H9 (cell line): ENCODE measurements at regions not wholly inside any gene's neighbourhood (a gene's known extent, or its start where the extent isn't known, plus 50 kb on each side); places are given as distances from the start of the nearest gene placed in this dataset.

Experiments used
- DNase-seq: peaks from one replicate; pipeline ENCODE4 v3.0.0-alpha.2; 2017
- H2AFZ ChIP-seq: one replicate; pipeline ENCODE4 v1.6.1; 2013; ENCODE audit warnings: mild to moderate bottlenecking, low read length, control low read depth, moderate library complexity
- H2AK5ac ChIP-seq: 2 replicates; pipeline ENCODE4 v1.6.1; 2013; ENCODE audit warnings: low read length, control low read depth, mixed read lengths; ENCODE audit not compliant: insufficient read length
- H2BK120ac ChIP-seq: one replicate; pipeline ENCODE4 v1.6.1; 2013; ENCODE audit warnings: low read depth, mild to moderate bottlenecking, low read length, control low read depth, inconsistent platforms; ENCODE audit not compliant: poor library complexity, severe bottlenecking
- H2BK12ac ChIP-seq: 2 replicates; pipeline ENCODE4 v1.6.1; 2013; ENCODE audit warnings: low read length, control low read depth, mixed read lengths, low read depth; ENCODE audit not compliant: insufficient read length
- H2BK15ac ChIP-seq: 2 replicates; pipeline ENCODE4 v1.6.1; 2013; ENCODE audit warnings: low read depth, low read length, control low read depth
- H2BK20ac ChIP-seq: one replicate; pipeline ENCODE4 v1.6.1; 2013; ENCODE audit warnings: low read depth, mild to moderate bottlenecking, low read length, control low read depth, inconsistent platforms; ENCODE audit not compliant: poor library complexity, severe bottlenecking
- H2BK5ac ChIP-seq: 2 replicates; pipeline ENCODE4 v1.6.1; 2013; ENCODE audit warnings: low read length, control low read depth, mixed read lengths; ENCODE audit not compliant: insufficient read length
- H3K14ac ChIP-seq: 2 replicates; pipeline ENCODE4 v1.6.1; 2013; ENCODE audit warnings: low read length, control low read depth; ENCODE audit not compliant: insufficient read depth
- H3K18ac ChIP-seq: 2 replicates; pipeline ENCODE4 v1.6.1; 2013; ENCODE audit warnings: low read depth, mild to moderate bottlenecking, mixed read lengths, low read length, control low read depth; ENCODE audit not compliant: insufficient read length
- H3K23ac ChIP-seq: 2 replicates; pipeline ENCODE4 v1.6.1; 2013; ENCODE audit warnings: low read length, control low read depth, mixed read lengths, low read depth; ENCODE audit not compliant: insufficient read length
- H3K23me2 ChIP-seq: 2 replicates; pipeline ENCODE4 v1.6.1; 2013; ENCODE audit warnings: low read depth, mild to moderate bottlenecking, mixed read lengths, low read length, control low read depth; ENCODE audit not compliant: insufficient read length, poor library complexity, severe bottlenecking
- H3K27ac ChIP-seq: 2 replicates; pipeline ENCODE4 v1.5.1; 2013; ENCODE audit warnings: low read length, control low read depth, mixed read lengths, low read depth; ENCODE audit not compliant: insufficient read length
- H3K27me3 ChIP-seq: 2 replicates; pipeline ENCODE4 v1.6.1; 2013; ENCODE audit warnings: low read length, control low read depth, inconsistent platforms; ENCODE audit not compliant: insufficient read depth
- H3K4ac ChIP-seq: 2 replicates; pipeline ENCODE4 v1.6.1; 2013; ENCODE audit warnings: low read depth, mild to moderate bottlenecking, control low read depth, inconsistent platforms, low read length, moderate library complexity
- H3K4me1 ChIP-seq: 2 replicates; pipeline ENCODE4 v1.6.1; 2013; ENCODE audit warnings: low read length, control low read depth, inconsistent platforms; ENCODE audit not compliant: insufficient read depth
- H3K4me2 ChIP-seq: 2 replicates; pipeline ENCODE4 v1.6.1; 2013; ENCODE audit warnings: low read length, control low read depth, mixed read lengths; ENCODE audit not compliant: insufficient read length, insufficient read depth
- H3K56ac ChIP-seq: 2 replicates; pipeline ENCODE4 v1.6.1; 2013; ENCODE audit warnings: low read depth, mild to moderate bottlenecking, mixed read lengths, low read length, control low read depth; ENCODE audit not compliant: insufficient read length
- H3K79me1 ChIP-seq: 2 replicates; pipeline ENCODE4 v1.6.1; 2013; ENCODE audit warnings: low read depth, mild to moderate bottlenecking, moderate library complexity, low read length, control low read depth, inconsistent platforms; ENCODE audit not compliant: insufficient read depth, poor library complexity, severe bottlenecking
- H3K79me2 ChIP-seq: 2 replicates; pipeline ENCODE4 v1.6.1; 2013; ENCODE audit warnings: low read length, control low read depth, inconsistent platforms; ENCODE audit not compliant: insufficient read depth
- H3K9ac ChIP-seq: 2 replicates; pipeline ENCODE4 v1.6.1; 2013; ENCODE audit warnings: low read length, control low read depth, mixed read lengths; ENCODE audit not compliant: insufficient read length; ENCODE audit errors: extremely low read depth
- H3K9me3 ChIP-seq: one replicate; pipeline ENCODE4 v1.6.1; 2013; ENCODE audit warnings: low read depth, low read length, inconsistent platforms; ENCODE audit not compliant: control insufficient read depth
- H3T11ph ChIP-seq: one replicate; pipeline ENCODE4 v1.6.1; 2013; ENCODE audit warnings: mild to moderate bottlenecking, low read length, control low read depth, inconsistent platforms
- H4K20me1 ChIP-seq: one replicate; pipeline ENCODE4 v1.6.1; 2013; ENCODE audit not compliant: control insufficient read depth, insufficient read length, insufficient read depth
- H4K5ac ChIP-seq: 2 replicates; pipeline ENCODE4 v1.6.1; 2013; ENCODE audit warnings: low read depth, mild to moderate bottlenecking, mixed read lengths, low read length, control low read depth; ENCODE audit not compliant: insufficient read length
- H4K8ac ChIP-seq: replicated peaks from 2 replicates; pipeline ENCODE4 v1.6.1; 2013; ENCODE audit warnings: low read length, control low read depth, mixed read lengths, low read depth; ENCODE audit not compliant: insufficient read length
- H4K91ac ChIP-seq: 2 replicates; pipeline ENCODE4 v1.6.1; 2013; ENCODE audit warnings: low read depth, mild to moderate bottlenecking, moderate library complexity, mixed read lengths, low read length, control low read depth; ENCODE audit not compliant: insufficient read length
- H3K27ac Mint-ChIP-seq, 3 experiments: 2 replicates in 2 of 3; 3 replicates in 1 of 3; pipeline ENCODE4 v1.8.0; 2020 to 2021; ENCODE audit warnings: mixed read lengths in 3 of 3, mild to moderate bottlenecking in 1 of 3, moderate library complexity in 1 of 3
- H3K27me3 Mint-ChIP-seq: 2 replicates; pipeline ENCODE4 v1.8.0; 2021; ENCODE audit warnings: low read depth, mild to moderate bottlenecking, moderate library complexity, mixed read lengths
- H3K36me3 Mint-ChIP-seq, 3 experiments: 2 replicates in 2 of 3; 3 replicates in 1 of 3; pipeline ENCODE4 v1.8.0; 2020 to 2021; ENCODE audit warnings: low read depth in 3 of 3, mixed read lengths in 3 of 3; ENCODE audit not compliant: insufficient read depth in 1 of 3
- H3K4me1 Mint-ChIP-seq, 2 experiments: 2 replicates each; pipeline ENCODE4 v1.8.0; 2020; ENCODE audit warnings: mixed read lengths in 2 of 2
- H3K4me3 Mint-ChIP-seq, 2 experiments: 2 replicates in 1 of 2; 3 replicates in 1 of 2; pipeline ENCODE4 v1.8.0; 2020 to 2021; ENCODE audit warnings: mild to moderate bottlenecking in 2 of 2, mixed read lengths in 2 of 2, moderate library complexity in 1 of 2
- H3K9me3 Mint-ChIP-seq, 2 experiments: 2 replicates in 1 of 2; 3 replicates in 1 of 2; pipeline ENCODE4 v1.8.0; 2020; ENCODE audit warnings: mild to moderate bottlenecking in 2 of 2, mixed read lengths in 2 of 2, moderate library complexity in 1 of 2
- WGBS: extraction: QIAGEN DNeasy Blood & Tissue Kit; methylation state at CpG from one replicate; pipeline ENCODE4 v1.1.7; 2013; ENCODE audit warnings: missing lambda C conversion rate, low lambda C conversion rate, mixed read lengths; ENCODE audit not compliant: insufficient read length; ENCODE audit errors: extremely low coverage; 5-methylcytosine and 5-hydroxymethylcytosine counted together
- TF ChIP-seq, protein P1 (sequence below): fragments of 200-600 bp; sonication (generic); conservative IDR thresholded peaks from 3 replicates; pipeline ENCODE4 v1.8.0; 2021; ENCODE audit warnings: antibody characterized with exemption, mild to moderate bottlenecking

GRCh38 chr20:47860049-47860830 is 75.0 kb upstream of the SULF2 start:
- H3K9ac ChIP-seq, result no peak overlapping the region

More at GRCh38 chr20:47860049-47860830, 75.0 kb upstream of the SULF2 start:
- peaks cover 12 to 25% of the 10 kb centered on the region in 2 experiments for H3K9me3 Mint-ChIP-seq
- Histone ChIP-seq H3K4me2 (no peak overlapping the region), H2AK5ac (no peak overlapping the region), H3K27me3 (no peaks in the 10 kb centered on the region), H2BK120ac (no peak overlapping the region), H3K4me1 (no peaks in the 10 kb centered on the region), H4K8ac (no peak overlapping the region), H3K4ac (no peak overlapping the region), H3K27ac (no peak overlapping the region), H2BK15ac (no peak overlapping the region), H3K9me3 (no peaks in the 10 kb centered on the region), H2BK5ac (no peak overlapping the region), H3T11ph (no peak overlapping the region), H3K18ac (no peak overlapping the region), H3K14ac (no peak overlapping the region), H3K79me1 (no peaks in the 10 kb centered on the region), H4K20me1 (no peaks in the 10 kb centered on the region), H2AFZ (no peak overlapping the region), H3K23ac (no peak overlapping the region), H2BK12ac (no peak overlapping the region), H3K23me2 (no peaks in the 10 kb centered on the region), H3K79me2 (no peaks in the 10 kb centered on the region), H2BK20ac (no peak overlapping the region), H4K91ac (no peak overlapping the region), H4K5ac (no peak overlapping the region), H3K56ac (no peak overlapping the region)
- peaks cover 0 to 14% (median 4%) of the 10 kb centered on the region in 3 experiments; a peak in 4 of 7 replicates for H3K36me3 Mint-ChIP-seq
- peaks cover 12 to 16% of the 10 kb centered on the region in 2 experiments for H3K4me1 Mint-ChIP-seq
- H3K4me3 Mint-ChIP-seq, result no peak overlapping the region
- TF ChIP-seq, protein P1, sequence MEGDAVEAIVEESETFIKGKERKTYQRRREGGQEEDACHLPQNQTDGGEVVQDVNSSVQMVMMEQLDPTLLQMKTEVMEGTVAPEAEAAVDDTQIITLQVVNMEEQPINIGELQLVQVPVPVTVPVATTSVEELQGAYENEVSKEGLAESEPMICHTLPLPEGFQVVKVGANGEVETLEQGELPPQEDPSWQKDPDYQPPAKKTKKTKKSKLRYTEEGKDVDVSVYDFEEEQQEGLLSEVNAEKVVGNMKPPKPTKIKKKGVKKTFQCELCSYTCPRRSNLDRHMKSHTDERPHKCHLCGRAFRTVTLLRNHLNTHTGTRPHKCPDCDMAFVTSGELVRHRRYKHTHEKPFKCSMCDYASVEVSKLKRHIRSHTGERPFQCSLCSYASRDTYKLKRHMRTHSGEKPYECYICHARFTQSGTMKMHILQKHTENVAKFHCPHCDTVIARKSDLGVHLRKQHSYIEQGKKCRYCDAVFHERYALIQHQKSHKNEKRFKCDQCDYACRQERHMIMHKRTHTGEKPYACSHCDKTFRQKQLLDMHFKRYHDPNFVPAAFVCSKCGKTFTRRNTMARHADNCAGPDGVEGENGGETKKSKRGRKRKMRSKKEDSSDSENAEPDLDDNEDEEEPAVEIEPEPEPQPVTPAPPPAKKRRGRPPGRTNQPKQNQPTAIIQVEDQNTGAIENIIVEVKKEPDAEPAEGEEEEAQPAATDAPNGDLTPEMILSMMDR, result no peak
- no CpG with 5 or more reads among the region's 14 CpGs for WGBS
- DNase-seq, result no peak
- no peak overlapping the region; a peak in 1 of 7 replicates for H3K27ac Mint-ChIP-seq
- H3K27me3 Mint-ChIP-seq, result peaks cover 2% of the 10 kb centered on the region
